ENCODE measurements at regions not wholly inside any gene's neighbourhood (a gene's known extent, or its start where the extent isn't known, plus 50 kb on each side); places are given as distances from the start of the nearest gene placed in this dataset.

- H3K36me3 ChIP-seq (ENCODE audit: insufficient read depth, low read depth, low read length), result no peaks in the 10 kb centered on the region
- H3K9ac ChIP-seq (ENCODE audit: low read depth, low read length), result no peak overlapping the region
- H3K27me3 ChIP-seq (ENCODE audit: insufficient read depth, low read length), result no peaks in the 10 kb centered on the region
- H3K4me3 ChIP-seq (ENCODE audit: low read length), result no peak overlapping the region
- no peaks in the 10 kb centered on the region for H3K4me1 ChIP-seq (ENCODE audit: insufficient read depth, low read length)
- no peak overlapping the region for H3K27ac ChIP-seq (ENCODE audit: low read length)
- no peaks in the 10 kb centered on the region for H3K9me3 ChIP-seq (ENCODE audit: insufficient read depth, low read depth, low read length)
Measured at GRCh38 chr1:222413991-222414549, 133.8 kb downstream of the HHIPL2 start.

GRCh38 chr1:222413436-222413835 lies 134.5 kb downstream of the HHIPL2 start:
- Histone ChIP-seq H3K4me3 (ENCODE audit: low read length) (no peak overlapping the region), H3K27me3 (ENCODE audit: insufficient read depth, low read length) (no peaks in the 10 kb centered on the region)

GRCh38 chr1:222404710-222405109 lies 143.2 kb downstream of the HHIPL2 start:
- no peak overlapping the region for H3K4me3 ChIP-seq (ENCODE audit: low read length)
- H3K9me3 ChIP-seq (ENCODE audit: insufficient read depth, low read depth, low read length), result no peaks in the 10 kb centered on the region
- no peak overlapping the region for H3K27ac ChIP-seq (ENCODE audit: low read length)
- H3K9ac ChIP-seq (ENCODE audit: low read depth, low read length), result no peak overlapping the region
- H3K36me3 ChIP-seq (ENCODE audit: insufficient read depth, low read depth, low read length), result no peaks in the 10 kb centered on the region
- H3K4me1 ChIP-seq (ENCODE audit: insufficient read depth, low read length), result no peaks in the 10 kb centered on the region
- no peaks in the 10 kb centered on the region for H3K27me3 ChIP-seq (ENCODE audit: insufficient read depth, low read length)

More at GRCh38 chr1:222413436-222413835, 134.5 kb downstream of the HHIPL2 start:
- no peak overlapping the region for H3K27ac ChIP-seq (ENCODE audit: low read length)
- no peaks in the 10 kb centered on the region for H3K36me3 ChIP-seq (ENCODE audit: insufficient read depth, low read depth, low read length)
- H3K9ac ChIP-seq (ENCODE audit: low read depth, low read length), result no peak overlapping the region
- no peaks in the 10 kb centered on the region for H3K9me3 ChIP-seq (ENCODE audit: insufficient read depth, low read depth, low read length)
- no peaks in the 10 kb centered on the region for H3K4me1 ChIP-seq (ENCODE audit: insufficient read depth, low read length)

DNA sequence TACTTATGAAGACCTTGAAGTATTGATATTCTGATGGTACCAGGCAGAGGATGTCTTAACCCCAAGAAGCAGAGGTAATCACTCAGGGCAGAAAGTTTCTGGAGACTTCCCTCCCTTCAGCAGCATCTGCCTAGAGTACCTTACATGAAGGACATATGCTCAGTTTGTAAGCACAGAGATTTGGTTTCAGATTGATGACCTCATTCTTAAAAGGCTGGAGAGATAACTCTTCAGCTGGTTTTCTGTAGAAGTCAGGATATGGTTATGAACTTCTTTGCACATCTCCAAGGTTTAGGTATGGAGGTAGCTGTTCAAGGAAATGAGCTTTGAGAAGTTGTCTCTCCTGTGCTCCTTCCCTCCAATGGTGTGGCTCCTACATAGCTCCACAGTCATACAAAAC lies 148.7 kb downstream of the HHIPL2 start:
- Histone ChIP-seq H3K9me3 (ENCODE audit: insufficient read depth, low read depth, low read length) (no peaks in the 10 kb centered on the region), H3K4me1 (ENCODE audit: insufficient read depth, low read length) (no peaks in the 10 kb centered on the region), H3K9ac (ENCODE audit: low read depth, low read length) (no peak overlapping the region)

GRCh38 chr1:222394224-222394623 lies 153.7 kb downstream of the HHIPL2 start:
- Histone ChIP-seq H3K9me3 (ENCODE audit: insufficient read depth, low read depth, low read length) (no peaks in the 10 kb centered on the region), H3K36me3 (ENCODE audit: insufficient read depth, low read depth, low read length) (no peaks in the 10 kb centered on the region), H3K4me1 (ENCODE audit: insufficient read depth, low read length) (no peaks in the 10 kb centered on the region), H3K4me3 (ENCODE audit: low read length) (no peak overlapping the region), H3K27me3 (ENCODE audit: insufficient read depth, low read length) (no peaks in the 10 kb centered on the region), H3K27ac (ENCODE audit: low read length) (no peak overlapping the region), H3K9ac (ENCODE audit: low read depth, low read length) (no peak overlapping the region)

More for the DNA sequence above, 148.7 kb downstream of the HHIPL2 start:
- Histone ChIP-seq H3K27ac (ENCODE audit: low read length) (no peak overlapping the region), H3K27me3 (ENCODE audit: insufficient read depth, low read length) (no peaks in the 10 kb centered on the region), H3K36me3 (ENCODE audit: insufficient read depth, low read depth, low read length) (no peaks in the 10 kb centered on the region), H3K4me3 (ENCODE audit: low read length) (no peak overlapping the region)

DNA sequence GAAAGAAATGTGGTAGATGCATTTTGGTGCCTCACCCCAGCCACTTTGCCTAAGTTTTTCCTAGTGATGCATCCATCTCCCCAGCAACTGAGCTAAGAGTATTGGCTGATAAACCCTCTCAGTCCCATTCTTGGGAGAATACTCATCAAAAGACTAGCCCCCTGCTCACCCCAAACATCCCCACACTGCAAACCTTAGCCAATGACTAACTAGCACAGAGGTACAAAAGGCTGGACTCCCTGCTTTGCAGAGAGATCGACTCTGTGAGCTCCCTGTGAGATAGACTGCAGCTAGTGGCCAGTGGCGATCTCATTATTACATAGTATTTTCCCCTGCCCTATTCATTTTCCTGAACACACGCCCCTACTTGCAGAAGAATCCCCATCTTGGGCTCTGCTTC lies 155.3 kb downstream of the HHIPL2 start:
- Histone ChIP-seq H3K27me3 (ENCODE audit: insufficient read depth, low read length) (no peaks in the 10 kb centered on the region), H3K36me3 (ENCODE audit: insufficient read depth, low read depth, low read length) (no peaks in the 10 kb centered on the region), H3K4me3 (ENCODE audit: low read length) (no peak overlapping the region), H3K9ac (ENCODE audit: low read depth, low read length) (no peak overlapping the region), H3K9me3 (ENCODE audit: insufficient read depth, low read depth, low read length) (no peaks in the 10 kb centered on the region), H3K4me1 (ENCODE audit: insufficient read depth, low read length) (no peaks in the 10 kb centered on the region), H3K27ac (ENCODE audit: low read length) (no peak overlapping the region)

GRCh38 chr1:222390181-222390580 lies 157.7 kb downstream of the HHIPL2 start:
- H3K9me3 ChIP-seq (ENCODE audit: insufficient read depth, low read depth, low read length), result no peaks in the 10 kb centered on the region
- H3K4me1 ChIP-seq (ENCODE audit: insufficient read depth, low read length), result no peaks in the 10 kb centered on the region
- H3K4me3 ChIP-seq (ENCODE audit: low read length), result no peak overlapping the region
- H3K9ac ChIP-seq (ENCODE audit: low read depth, low read length), result no peak overlapping the region
- H3K36me3 ChIP-seq (ENCODE audit: insufficient read depth, low read depth, low read length), result no peaks in the 10 kb centered on the region
- H3K27ac ChIP-seq (ENCODE audit: low read length), result no peak overlapping the region
- no peaks in the 10 kb centered on the region for H3K27me3 ChIP-seq (ENCODE audit: insufficient read depth, low read length)

DNA sequence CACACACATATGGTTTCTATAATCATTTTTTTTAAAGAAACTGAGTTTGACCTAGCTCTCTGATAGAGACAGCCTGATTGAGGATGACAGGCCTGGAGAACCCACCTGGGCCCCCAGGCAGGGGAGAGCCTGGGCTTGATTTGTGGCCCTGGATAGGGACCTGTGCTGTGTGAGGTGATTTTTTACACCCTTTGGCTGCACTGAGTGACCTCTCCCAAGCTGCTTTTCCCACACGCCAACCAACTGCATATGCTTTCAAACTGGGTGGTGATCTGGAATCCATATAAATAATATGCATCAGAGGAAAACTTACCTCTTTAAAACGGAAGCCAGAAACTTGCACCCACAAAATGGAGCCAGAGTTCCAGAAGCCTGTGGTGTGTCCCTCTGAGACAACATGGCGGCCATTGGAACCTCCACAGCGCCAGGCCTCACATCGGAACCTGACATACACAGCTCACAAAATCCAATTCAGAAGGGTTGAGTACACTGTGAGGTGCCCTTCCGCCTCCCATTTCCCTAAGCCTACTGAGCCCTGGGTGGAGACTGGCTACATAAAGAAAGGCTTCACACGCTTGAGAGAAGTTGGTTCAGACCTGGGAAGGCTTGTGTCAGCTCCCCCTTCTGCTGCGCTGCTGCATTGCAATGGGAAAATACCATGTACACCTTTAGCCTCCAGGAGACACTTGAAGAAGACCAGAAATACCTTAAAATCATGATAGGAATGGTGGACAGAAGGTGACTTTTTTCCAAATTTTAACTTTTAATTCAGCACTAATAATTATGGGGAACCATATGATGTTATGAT lies 160.7 kb downstream of the HHIPL2 start:
- Histone ChIP-seq H3K27me3 (ENCODE audit: insufficient read depth, low read length) (no peaks in the 10 kb centered on the region), H3K36me3 (ENCODE audit: insufficient read depth, low read depth, low read length) (no peaks in the 10 kb centered on the region), H3K4me1 (ENCODE audit: insufficient read depth, low read length) (no peaks in the 10 kb centered on the region), H3K9ac (ENCODE audit: low read depth, low read length) (no peak overlapping the region), H3K27ac (ENCODE audit: low read length) (no peak overlapping the region), H3K9me3 (ENCODE audit: insufficient read depth, low read depth, low read length) (no peaks in the 10 kb centered on the region), H3K4me3 (ENCODE audit: low read length) (no peak overlapping the region)

DNA sequence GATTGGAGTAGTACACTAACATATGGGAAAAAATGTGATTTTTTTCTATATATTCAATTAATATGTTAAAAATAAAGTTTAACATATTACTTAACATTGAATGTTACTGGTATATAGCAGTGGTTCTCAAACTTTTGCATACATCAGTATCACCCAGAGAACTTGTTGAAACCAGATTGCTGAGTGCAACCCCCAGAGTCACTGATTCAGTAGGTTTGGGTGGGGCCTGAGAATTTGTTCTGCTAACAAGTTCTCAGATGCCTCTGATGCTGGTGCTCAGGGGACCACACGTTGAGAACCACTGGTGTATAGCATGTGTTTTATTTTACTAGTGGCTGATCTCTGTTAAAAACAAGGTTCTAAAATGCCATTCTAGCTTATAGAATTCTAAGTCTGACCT lies 161.9 kb downstream of the HHIPL2 start:
- H3K9ac ChIP-seq (ENCODE audit: low read depth, low read length), result no peak overlapping the region
- H3K4me3 ChIP-seq (ENCODE audit: low read length), result no peak overlapping the region
- no peaks in the 10 kb centered on the region for H3K9me3 ChIP-seq (ENCODE audit: insufficient read depth, low read depth, low read length)
- H3K27me3 ChIP-seq (ENCODE audit: insufficient read depth, low read length), result no peaks in the 10 kb centered on the region
- no peaks in the 10 kb centered on the region for H3K36me3 ChIP-seq (ENCODE audit: insufficient read depth, low read depth, low read length)
- H3K27ac ChIP-seq (ENCODE audit: low read length), result no peak overlapping the region
- no peaks in the 10 kb centered on the region for H3K4me1 ChIP-seq (ENCODE audit: insufficient read depth, low read length)

DNA sequence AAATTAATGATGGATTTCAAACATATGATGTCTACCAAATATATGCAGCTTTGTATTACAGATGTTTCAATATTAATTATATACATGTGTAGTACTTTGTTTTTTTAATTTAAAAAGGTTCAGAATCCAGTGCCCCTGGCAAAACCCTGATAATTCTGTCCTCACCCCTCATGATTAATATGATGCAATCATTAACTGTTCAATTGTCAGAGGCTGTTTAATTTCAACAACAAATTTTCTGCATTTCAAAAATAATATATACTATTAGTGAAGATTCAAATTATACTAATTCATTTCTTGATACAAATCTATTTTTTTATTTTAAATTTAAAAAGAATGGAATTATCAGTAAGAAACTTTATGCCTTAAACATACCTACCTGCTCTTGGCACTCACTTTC lies 162.6 kb downstream of the HHIPL2 start:
- H3K36me3 ChIP-seq (ENCODE audit: insufficient read depth, low read depth, low read length), result no peaks in the 10 kb centered on the region
- no peaks in the 10 kb centered on the region for H3K9me3 ChIP-seq (ENCODE audit: insufficient read depth, low read depth, low read length)
- no peaks in the 10 kb centered on the region for H3K27me3 ChIP-seq (ENCODE audit: insufficient read depth, low read length)
- H3K27ac ChIP-seq (ENCODE audit: low read length), result no peak overlapping the region
- no peak overlapping the region for H3K4me3 ChIP-seq (ENCODE audit: low read length)
- no peak overlapping the region for H3K9ac ChIP-seq (ENCODE audit: low read depth, low read length)
- no peaks in the 10 kb centered on the region for H3K4me1 ChIP-seq (ENCODE audit: insufficient read depth, low read length)

DNA sequence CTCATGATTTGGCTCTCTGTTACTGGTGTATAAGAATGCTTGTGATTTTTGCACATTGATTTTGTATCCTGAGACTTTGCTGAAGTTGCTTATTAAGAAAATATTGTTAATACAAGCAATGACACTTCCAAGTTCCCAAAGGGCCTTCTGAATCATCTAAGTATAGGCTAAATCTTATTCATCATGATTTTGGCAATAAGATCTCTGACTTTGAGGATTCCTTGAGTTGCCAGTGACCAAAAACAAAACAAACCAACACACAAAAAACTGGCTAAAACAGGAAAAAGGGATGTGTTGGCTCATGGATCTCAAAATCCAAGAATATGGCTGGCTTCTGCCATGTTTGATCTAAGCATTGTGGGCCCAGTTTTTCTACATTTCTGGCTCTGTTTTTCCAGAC lies 163.4 kb downstream of the HHIPL2 start:
- Histone ChIP-seq H3K27me3 (ENCODE audit: insufficient read depth, low read length) (no peaks in the 10 kb centered on the region), H3K27ac (ENCODE audit: low read length) (no peak overlapping the region), H3K4me1 (ENCODE audit: insufficient read depth, low read length) (no peaks in the 10 kb centered on the region), H3K36me3 (ENCODE audit: insufficient read depth, low read depth, low read length) (no peaks in the 10 kb centered on the region), H3K4me3 (ENCODE audit: low read length) (no peak overlapping the region), H3K9ac (ENCODE audit: low read depth, low read length) (no peak overlapping the region), H3K9me3 (ENCODE audit: insufficient read depth, low read depth, low read length) (no peaks in the 10 kb centered on the region)

- H3K27me3 ChIP-seq (ENCODE audit: insufficient read depth, low read length), result no peaks in the 10 kb centered on the region
- no peak overlapping the region for H3K4me3 ChIP-seq (ENCODE audit: low read length)
- H3K4me1 ChIP-seq (ENCODE audit: insufficient read depth, low read length), result no peaks in the 10 kb centered on the region
- no peak overlapping the region for H3K27ac ChIP-seq (ENCODE audit: low read length)
- no peak overlapping the region for H3K9ac ChIP-seq (ENCODE audit: low read depth, low read length)
- H3K36me3 ChIP-seq (ENCODE audit: insufficient read depth, low read depth, low read length), result no peaks in the 10 kb centered on the region
- H3K9me3 ChIP-seq (ENCODE audit: insufficient read depth, low read depth, low read length), result no peaks in the 10 kb centered on the region
Measured at GRCh38 chr1:222382171-222382570, 165.7 kb downstream of the HHIPL2 start.

Measured in iPS-20b (cell line).